NCI-H2107 (cell line): ENCODE measurements at regions not wholly inside any gene's neighbourhood (a gene's known extent, or its start where the extent isn't known, plus 50 kb on each side); places are given as distances from the start of the nearest gene placed in this dataset.
"Not testable (repeated sequence)": the region's sequence is repeated elsewhere in the genome, so short reads cannot be mapped to it uniquely, and the experiment has no call there.

Experiments
- DNase-seq: peaks from one replicate; lab custom pipeline; 2025; lab: John Stamatoyannopoulos, UW

DNA sequence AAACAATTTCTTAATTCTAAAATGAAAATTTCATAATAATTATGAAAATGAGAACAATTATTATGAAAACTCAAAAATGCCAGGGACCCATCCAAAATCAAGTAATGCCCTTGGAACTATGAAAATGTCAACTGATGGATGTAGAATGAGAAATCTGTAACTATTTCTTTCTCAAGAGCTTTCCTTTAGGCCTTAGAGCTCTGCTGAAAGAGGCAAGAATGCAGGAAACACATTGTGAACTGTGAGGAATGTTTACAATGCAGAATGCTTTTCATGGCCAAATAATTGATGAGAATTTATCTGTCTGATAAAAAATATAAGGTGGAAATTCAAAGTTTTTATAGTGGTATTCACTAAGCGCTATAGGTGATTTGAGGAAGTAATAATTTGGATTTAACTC, 207.1 kb upstream of the PCDH18 start:
- no peak for DNase-seq

DNA sequence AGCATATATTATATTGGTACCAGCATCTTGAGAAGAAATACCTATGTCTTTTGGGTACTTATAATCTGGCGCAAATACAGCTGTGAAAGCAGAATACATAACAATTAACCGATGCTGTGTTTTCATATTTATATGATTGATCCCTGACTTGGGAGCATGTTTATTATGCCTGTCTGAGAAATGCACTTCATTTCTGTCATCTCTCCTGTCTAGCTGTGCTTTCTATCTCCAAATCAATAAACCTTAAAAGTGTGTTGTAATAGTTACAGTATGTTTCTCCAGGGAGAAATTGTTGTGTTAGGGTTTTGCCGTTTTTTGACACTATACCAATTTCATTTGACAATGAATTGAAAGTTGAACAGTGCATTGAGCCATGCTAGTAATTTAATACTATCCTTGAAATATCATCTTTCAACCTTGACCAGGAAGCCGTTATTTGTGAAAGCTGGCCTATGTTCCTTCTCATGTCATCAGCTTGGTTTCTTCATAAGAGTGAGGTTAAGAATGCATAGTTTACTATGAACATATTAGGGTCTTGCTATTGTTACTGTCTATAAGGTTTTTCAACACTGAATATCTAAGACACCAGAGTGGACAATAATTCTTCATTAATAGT, 206.2 kb upstream of the PCDH18 start:
- no peak for DNase-seq

DNA sequence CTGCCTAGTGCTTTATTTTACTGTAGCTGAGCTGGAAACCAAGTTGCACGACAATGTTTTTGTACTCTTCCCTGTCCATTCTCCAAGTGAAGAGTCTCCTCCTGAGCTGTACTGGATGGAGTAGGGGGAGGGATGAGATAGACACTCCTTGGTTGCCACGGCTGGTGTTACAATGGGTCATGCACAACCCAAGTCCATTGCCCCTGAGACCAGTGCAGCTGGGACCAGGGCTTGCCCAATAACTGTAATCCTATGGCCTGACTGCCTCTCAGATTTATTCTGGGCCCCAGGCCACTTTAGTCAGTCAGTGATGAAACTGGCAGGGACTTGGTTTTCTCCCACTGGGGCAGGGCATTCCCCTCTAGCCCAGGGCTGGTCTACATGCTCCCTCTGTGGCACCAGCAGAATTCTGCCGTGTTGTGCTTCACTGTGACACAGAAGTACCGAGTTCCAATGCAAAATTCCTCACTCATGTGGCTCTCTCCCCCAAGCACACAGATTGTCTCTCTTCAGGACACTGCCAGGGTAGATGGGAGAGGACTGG, 203.3 kb upstream of the PCDH18 start:
- DNase-seq: no peak

DNA sequence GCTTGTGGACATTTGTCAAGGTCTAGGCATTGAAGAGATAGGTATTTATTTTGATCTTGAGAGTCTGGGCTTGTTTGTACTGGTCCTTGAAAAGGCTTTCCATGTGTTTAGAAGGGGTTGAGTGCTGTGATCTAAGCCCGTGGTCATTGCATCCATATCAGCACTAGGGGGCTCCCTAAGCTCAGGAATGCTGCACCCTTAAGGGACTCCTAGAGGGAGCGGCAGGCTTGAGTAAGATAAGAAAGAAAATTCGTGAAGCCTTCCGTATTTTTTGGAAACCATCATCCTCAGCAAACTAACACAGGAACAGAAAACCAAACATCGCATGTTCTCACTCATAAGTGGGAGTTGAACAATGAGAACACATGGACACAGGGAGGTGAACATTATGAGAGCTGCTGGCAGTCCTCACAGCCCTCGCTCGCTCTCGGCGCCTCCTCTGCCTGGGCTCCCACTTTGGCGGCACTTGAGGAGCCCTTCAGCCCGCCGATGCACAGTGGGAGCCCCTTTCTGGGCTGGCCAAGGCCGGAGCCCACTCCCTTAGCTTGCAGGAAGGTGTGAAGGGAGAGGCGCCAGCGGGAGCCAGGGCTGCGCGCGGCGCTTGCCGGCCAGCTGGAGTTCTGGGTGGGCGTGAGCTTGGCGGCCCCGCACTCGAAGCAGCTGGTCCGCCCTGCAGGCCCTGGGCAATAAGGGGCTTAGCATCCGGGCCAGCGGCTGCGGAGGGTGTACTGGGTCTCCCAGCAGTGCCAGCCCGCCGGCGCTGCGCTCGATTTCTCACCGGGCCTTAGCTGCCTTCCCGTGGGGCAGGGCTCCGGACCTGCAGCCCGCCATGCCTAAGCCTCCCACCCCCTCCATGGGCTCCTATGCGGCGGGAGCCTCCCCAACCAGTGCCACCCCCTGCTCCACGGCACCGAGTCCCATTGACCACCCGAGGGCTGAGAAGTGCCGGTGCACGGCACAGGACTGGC, 201.2 kb upstream of the PCDH18 start:
- DNase-seq: not testable (repeated sequence)

DNA sequence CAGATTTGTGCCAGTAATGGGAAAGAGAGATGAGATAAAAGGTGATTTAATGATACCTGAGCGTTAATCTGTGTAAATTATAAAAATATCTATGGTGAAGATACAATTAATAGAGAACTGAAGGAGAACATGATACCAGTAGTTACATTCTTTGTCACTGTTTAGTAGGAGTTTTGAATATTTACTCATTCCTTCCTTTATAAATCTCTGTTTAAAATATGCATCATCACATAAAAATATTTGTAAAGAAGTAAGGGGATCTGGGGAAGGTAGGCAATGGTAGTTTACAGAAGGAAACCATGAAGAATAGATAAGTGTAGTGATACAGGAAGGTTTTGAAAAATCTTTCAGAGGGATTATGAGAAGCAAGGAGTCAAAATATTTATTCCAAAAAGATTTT, 190.6 kb upstream of the PCDH18 start:
- DNase-seq: no peak

DNA sequence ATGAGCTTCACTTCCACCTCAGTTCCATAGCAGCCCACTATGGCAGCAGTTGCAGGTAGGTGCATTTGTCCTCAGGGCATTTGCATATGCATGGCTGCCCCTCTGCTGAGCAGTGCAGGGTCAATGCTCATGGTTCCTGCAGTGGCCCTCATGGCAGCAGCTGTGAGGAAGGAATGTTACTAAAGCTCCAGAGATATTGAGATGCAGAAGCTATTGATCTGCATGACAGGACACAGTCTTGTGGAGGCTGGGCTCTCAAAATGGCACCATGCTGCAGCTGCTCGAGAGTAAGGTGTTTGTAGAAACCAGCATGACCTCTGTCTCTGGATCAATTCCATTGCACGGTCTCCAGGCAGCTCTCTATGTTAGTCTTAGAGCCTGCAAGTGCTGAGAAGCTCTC, 179.2 kb upstream of the PCDH18 start:
- no peak for DNase-seq

- no peak for DNase-seq
Observed at GRCh38 chr4:137707626-137708025, 175.3 kb upstream of the PCDH18 start.

- DNase-seq: no peak
Observed at GRCh38 chr4:137707102-137707620, 174.9 kb upstream of the PCDH18 start.

DNA sequence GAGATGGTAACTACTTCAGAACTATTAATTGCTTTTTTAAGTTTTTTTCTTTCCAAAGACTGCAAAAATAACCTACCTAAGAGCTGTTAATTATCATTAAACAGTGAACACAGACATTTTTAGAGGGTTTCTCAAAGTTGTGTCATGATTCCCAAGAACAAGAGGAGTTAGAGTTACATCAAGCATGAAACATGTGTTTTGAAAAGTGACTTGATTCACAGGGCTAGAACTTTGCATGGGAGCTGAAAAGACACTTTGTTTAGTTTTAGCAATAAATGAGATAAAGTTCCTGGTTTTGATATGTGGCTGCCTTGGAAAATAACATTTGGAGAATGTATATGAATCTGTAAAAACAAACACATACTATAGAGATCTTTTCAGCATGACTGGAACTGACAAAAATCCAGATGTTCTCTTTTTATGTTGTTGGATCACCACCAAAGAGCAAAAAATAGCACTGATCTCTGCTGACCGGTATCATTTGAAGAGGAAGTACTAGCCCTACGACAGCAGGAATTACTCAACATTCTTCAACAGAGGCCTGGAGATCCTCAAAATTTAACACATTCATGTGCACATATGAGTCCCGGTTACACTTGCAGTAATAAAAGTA, 173.0 kb upstream of the PCDH18 start:
- no peak for DNase-seq

GRCh38 chr4:137703195-137703594, 170.9 kb upstream of the PCDH18 start:
- no peak for DNase-seq

DNA sequence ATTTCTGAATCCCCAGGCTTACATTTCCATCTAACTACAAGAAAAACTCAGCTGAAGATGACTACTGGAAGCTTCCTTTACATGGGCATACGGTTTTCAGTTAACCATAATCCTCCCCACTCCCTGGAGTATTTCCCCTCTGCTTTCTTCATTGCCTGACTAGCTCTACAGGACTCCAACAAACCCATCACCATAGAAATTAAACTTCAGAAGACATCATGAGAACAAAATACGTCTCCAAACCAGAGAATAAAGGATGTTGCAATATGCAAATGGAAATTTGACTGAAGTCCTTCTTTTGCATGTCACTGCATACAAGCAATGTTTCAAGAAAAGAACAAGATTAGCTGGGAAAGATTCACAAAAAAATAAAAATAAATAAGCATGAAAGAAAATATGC, 170.2 kb upstream of the PCDH18 start:
- no peak for DNase-seq

GRCh38 chr4:137701401-137701800, 169.1 kb upstream of the PCDH18 start:
- no peak for DNase-seq

- no peak for DNase-seq
Observed at GRCh38 chr4:137700751-137701150, 168.5 kb upstream of the PCDH18 start.

DNA sequence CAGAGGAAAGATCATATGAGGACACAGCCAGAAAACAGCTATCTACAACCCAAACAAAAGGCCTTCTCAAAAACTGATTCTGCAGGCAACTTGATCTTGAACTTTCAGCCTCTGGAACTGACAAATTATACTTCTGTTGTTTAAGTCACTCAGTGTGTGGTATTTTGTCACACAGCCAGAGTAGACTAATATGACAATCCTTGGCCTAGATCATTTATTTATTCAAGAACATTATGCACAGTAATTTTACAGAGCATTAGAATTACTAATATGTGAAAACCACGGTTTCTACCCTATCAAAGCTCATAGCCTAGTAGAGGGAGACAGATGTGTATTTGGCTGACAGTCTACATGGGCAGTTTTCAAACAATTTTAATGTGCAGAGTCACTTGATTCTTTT, 167.8 kb upstream of the PCDH18 start:
- no peak for DNase-seq

DNA sequence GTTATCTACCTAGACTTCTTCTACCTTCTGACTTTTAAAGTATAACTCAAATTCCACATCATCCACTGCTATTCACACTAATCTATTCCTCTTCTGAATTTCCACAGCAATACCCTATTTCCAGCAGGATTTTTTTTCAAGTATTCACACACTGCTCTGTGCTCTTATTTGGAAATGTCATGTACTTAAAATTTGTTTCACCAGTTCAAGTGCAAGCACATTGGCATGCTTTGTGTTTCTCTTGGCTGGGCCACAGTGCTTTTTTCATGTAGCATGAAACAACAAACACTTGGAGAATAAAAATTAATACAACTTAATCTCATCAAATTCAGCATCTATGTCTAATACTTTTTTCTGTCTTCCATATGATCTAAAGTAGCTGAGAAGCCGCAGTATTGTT, 161.8 kb upstream of the PCDH18 start:
- DNase-seq: no peak

DNA sequence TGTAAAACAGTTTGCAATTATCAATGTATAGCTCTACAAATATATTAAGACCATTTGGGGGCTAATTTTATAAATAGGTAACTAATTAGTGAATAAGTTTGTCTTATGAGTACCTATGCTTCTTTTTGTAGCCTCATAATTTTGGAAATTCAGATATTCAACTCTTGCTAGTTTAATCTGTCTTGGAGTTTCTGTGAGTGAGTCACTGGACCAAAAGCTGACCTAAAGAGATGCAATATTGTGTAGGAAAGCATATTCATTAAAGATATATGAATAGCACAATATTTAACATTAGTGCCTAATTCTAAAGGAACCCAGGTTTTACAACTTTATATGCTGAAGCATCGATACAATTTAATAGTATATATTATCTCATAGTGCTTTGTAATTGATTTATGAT, 161.3 kb upstream of the PCDH18 start:
- no peak for DNase-seq

- no peak for DNase-seq
Observed at GRCh38 chr4:137692205-137692604, 159.9 kb upstream of the PCDH18 start.

DNA sequence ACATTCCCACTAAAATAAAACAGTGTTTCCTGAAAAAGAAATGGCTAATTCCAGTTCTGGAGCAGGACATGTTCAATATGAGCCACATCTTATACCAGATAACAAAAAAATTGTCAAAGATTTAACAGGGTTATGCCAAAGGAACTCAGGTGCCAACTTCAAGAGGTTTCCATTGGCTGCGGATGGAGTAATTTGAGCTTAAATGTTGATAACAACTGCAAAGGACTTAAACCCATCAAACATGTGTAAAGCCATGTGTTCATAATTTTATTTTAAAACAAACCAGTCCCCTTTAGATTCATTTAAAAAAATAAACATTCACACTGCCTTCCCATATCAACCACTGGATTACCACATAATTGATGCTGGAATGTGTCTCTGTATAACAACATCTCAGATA, 156.4 kb upstream of the PCDH18 start:
- no peak for DNase-seq

DNA sequence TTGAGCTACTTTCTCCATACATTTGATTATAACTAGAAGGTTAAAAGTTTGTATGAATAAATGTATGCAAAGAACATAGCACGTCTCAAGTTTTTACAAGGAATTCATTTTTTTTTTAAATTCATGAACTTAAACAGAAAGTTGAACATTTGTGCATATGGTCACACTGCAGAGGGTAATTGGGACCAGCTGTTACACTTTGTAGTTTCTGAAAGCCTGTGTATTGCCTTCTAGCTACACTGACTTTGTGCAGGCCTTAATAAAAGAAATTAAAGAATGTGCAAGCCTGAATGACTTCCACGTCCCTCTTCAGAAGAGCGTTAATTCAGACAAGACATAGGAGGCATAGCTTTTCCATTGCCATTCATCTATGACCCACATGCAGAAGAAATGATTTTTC, 153.1 kb upstream of the PCDH18 start:
- no peak for DNase-seq

DNA sequence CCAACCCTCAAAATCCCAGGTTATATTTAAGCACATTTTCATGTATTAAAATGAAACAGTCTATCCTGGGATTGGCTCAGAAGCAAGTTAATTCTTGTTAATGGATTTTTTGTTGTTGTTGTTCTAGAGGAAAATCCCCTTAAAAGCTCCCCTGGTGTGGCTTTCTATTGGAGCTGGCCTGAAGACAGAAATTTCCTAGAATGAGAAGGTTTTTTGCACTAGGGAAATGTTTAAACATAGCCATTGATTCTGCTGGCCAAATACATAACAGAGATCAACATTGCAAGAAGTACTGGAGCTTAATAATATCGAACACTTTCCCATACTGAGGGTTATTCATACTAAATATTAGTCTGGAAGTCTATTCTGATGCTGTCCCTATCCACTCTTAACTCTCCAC, 148.8 kb upstream of the PCDH18 start:
- no peak for DNase-seq

DNA sequence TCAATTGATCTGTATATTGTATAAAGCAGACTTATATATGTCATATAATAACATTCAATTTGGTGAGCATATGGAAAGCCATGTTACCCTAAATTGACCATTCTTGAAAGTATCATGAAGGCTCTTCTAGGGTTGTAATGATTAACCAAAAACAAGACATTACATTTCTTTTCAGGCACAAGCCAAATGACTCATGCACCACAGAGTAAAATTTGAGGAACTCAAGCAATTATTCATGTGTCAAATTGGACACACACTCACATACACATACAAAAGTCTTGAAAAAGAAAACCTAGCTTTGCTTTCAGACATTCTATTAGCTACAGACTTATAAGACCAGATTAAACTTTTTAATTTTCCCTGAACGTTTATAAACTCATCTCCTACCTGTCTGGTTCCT, 146.5 kb upstream of the PCDH18 start:
- DNase-seq: no peak

DNA sequence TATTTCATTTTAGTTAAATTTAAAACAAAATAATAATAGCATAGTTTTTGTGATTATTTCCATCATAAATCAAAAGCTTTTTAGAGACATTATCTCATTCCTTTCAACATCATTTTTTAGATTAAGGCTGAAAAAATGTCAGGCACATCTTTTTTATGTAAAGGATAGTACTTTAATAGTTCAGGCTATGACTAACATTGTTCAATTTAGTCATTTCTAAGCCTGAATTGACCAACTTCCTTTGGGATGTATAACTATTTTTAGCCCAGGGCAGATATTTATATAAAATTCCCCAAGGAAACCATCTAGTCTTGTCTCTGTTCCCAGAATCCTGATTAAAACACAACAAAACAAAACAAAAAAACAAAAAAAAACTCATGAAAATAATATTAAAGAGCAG, 145.6 kb upstream of the PCDH18 start:
- no peak for DNase-seq
